ENCODE measurements at regions not wholly inside any gene's neighbourhood (a gene's known extent, or its start where the extent isn't known, plus 50 kb on each side); places are given as distances from the start of the nearest gene placed in this dataset.
"Not testable (repeated sequence)": the region's sequence is repeated elsewhere in the genome, so short reads cannot be mapped to it uniquely, and the experiment has no call there.

DNA sequence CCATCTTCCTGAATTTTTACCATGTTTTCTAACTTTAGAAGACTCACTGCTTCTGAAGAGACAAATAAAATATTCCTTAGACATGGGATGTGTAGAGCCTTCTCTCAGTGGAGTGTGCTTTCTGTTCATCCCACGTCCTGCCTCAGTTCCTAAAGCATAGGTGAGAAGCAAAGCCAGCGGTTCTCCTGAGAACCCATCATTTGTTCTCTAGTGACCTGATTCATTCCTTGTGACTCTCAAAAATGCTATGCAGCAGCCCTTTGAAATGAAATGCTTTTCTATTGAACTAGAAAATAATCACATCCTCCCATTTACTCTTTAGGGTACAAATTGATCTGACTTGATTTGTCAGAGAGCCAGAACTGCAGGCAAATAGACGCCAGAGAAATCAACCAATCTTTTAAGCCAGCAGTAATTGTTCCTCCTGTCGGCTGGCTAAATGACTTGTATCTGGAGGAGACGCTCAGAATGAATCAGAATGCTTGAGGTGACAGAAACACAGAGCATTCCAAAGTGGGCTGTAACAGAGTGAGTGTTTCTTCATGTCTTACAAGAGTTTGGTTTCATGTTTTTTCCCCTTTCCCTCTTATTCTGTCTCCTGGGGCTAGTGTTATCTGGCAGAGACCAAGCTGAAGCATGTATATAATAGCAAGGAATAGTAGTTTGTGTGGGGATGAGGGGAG, 81.3 kb upstream of the TMEM178A start:
- Histone ChIP-seq H3K4me3 (ENCODE audit: low read depth in 1 of 2, low read length in 2 of 2) (no peak overlapping the region), H3K9me3 (ENCODE audit: control insufficient read depth in 1 of 2, low read length in 2 of 2) (peaks cover 0 to 8% of the 10 kb centered on the region in 2 donors), H3K4me1 (ENCODE audit: control insufficient read depth in 1 of 2, insufficient read depth in 2 of 2, low read length in 2 of 2) (no peaks in the 10 kb centered on the region), H3K36me3 (ENCODE audit: control insufficient read depth in 1 of 2, insufficient read depth in 2 of 2, low read length in 2 of 2) (no peaks in the 10 kb centered on the region), H3K27me3 (ENCODE audit: low read depth, low read length) (no peaks in the 10 kb centered on the region), H3K27ac (ENCODE audit: low read length) (no peak overlapping the region)

DNA sequence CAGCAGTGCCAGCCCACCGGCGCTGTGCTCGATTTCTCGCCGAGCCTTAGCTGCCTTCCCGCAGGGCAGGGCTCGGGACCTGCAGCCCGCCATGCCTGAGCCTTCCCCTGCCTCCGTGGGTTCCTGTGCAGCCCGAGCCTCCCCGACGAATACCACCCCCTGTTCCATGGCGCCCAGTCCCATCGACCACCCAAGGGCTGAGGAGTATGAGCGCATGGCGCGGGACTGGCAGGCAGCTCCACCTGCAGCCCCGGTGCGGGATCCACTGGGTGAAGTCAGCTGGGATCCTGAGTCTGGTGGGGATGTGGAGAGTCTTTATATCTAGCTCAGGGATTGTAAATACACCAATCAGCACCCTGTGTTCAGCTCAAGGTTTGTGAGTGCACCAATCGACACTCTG, 80.2 kb upstream of the TMEM178A start:
- not testable (repeated sequence) for H3K27me3 ChIP-seq (ENCODE audit: low read depth, low read length); H3K36me3 ChIP-seq (ENCODE audit: control insufficient read depth in 1 of 2, insufficient read depth in 2 of 2, low read length in 2 of 2); H3K27ac ChIP-seq (ENCODE audit: low read length); H3K9me3 ChIP-seq (ENCODE audit: control insufficient read depth in 1 of 2, low read length in 2 of 2); H3K4me3 ChIP-seq (ENCODE audit: low read depth in 1 of 2, low read length in 2 of 2); H3K4me1 ChIP-seq (ENCODE audit: control insufficient read depth in 1 of 2, insufficient read depth in 2 of 2, low read length in 2 of 2)

DNA sequence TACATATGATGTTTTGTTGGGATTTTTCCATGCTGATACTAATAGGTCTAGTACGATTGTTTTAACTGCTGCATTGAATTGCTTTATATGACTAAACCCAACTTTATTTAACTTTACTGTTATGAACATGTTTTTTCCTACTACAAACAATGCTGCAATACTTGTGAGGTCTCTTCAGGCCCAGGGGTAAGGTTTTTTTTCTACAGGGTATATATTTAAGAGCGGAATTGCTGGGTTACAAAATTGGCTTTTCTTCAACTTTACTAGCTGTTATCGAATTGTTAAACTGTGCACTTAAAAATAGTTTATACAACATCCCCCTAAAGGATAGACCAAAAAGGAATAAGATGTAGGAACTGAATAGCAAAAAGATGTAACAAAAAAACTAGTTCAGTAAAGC, 78.5 kb upstream of the TMEM178A start:
- no peak overlapping the region for H3K4me3 ChIP-seq (ENCODE audit: low read depth in 1 of 2, low read length in 2 of 2)
- no peaks in the 10 kb centered on the region for H3K36me3 ChIP-seq (ENCODE audit: control insufficient read depth in 1 of 2, insufficient read depth in 2 of 2, low read length in 2 of 2)
- H3K9me3 ChIP-seq (ENCODE audit: control insufficient read depth in 1 of 2, low read length in 2 of 2): peaks cover 0 to 4% of the 10 kb centered on the region in 2 donors
- H3K27ac ChIP-seq (ENCODE audit: low read length): no peak overlapping the region
- H3K27me3 ChIP-seq (ENCODE audit: low read depth, low read length): no peaks in the 10 kb centered on the region
- H3K4me1 ChIP-seq (ENCODE audit: control insufficient read depth in 1 of 2, insufficient read depth in 2 of 2, low read length in 2 of 2): no peaks in the 10 kb centered on the region

DNA sequence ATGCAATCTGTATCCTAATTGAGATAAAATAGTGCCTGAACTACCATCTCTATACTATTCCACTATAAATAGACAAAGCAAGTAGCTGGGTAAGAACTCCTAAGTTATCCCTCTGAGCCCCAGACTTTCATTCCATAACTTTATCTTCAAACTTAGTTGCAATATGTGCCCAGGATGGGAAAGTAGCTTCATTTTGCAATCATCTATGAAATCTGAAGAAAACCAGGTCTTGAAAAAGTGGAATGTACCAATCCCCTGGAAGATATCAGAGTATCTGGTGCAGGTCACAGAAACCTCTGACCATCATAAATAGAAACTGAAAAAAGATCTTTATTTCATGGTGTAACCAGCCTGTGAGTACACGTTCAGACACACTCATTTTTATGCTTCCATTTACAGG, 78.1 kb upstream of the TMEM178A start:
- H3K9me3 ChIP-seq (ENCODE audit: control insufficient read depth in 1 of 2, low read length in 2 of 2): peaks cover 0 to 4% of the 10 kb centered on the region in 2 donors
- H3K36me3 ChIP-seq (ENCODE audit: control insufficient read depth in 1 of 2, insufficient read depth in 2 of 2, low read length in 2 of 2): no peaks in the 10 kb centered on the region

DNA sequence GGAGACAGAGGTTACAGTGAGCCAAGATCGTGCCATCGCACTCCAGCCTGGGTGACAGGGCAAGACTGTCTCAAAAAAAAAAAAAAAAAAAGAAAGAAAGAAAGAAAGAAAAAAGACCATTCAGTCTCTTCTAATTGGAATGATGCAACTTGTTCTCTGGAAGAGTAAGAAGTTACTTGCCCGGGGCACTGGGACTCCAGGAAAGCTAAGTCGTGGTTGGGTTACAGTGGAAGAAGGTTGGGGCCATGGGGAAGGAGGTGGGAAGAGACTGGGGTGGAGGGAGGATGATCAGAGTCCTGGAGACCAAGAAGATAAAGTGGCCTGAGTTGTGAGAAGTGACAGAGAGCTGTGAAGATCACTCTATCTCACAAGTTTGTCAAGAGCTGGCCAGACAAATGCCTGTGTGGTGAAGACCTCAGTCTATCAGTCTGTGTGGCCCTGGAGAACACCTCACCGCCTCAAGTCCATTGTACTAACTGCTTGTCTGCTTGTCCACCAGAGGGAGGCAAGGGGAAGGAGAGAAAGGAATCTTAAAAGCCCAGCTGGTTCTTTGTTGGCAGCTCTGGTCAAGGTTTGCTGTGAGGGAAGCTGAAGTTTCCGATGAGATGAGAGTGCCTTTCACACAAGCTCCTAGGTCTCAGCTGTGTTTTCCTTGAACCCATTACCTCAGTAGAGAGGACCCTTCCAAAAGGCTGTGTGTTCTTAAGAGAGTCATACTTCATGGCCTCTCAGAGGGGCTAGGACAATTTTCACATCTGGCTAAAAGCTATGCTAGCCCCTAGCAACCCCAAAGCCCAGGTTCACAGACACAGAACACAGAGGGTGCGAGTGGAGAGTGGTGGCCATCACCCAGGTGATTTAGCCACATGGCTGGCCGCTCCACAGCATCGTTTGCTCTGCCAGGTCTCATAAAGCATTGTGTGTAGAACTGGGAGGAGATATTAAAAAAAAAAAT, 72.0 kb upstream of the TMEM178A start:
- Histone ChIP-seq H3K27ac (ENCODE audit: low read length) (no peak overlapping the region), H3K36me3 (ENCODE audit: control insufficient read depth in 1 of 2, insufficient read depth in 2 of 2, low read length in 2 of 2) (no peaks in the 10 kb centered on the region), H3K9me3 (ENCODE audit: control insufficient read depth in 1 of 2, low read length in 2 of 2) (no peaks in the 10 kb centered on the region), H3K4me1 (ENCODE audit: control insufficient read depth in 1 of 2, insufficient read depth in 2 of 2, low read length in 2 of 2) (peaks cover 0 to 8% of the 10 kb centered on the region in 2 donors), H3K27me3 (ENCODE audit: low read depth, low read length) (no peaks in the 10 kb centered on the region), H3K4me3 (ENCODE audit: low read depth in 1 of 2, low read length in 2 of 2) (no peak overlapping the region)

More for the DNA sequence above, 78.1 kb upstream of the TMEM178A start:
- no peaks in the 10 kb centered on the region for H3K4me1 ChIP-seq (ENCODE audit: control insufficient read depth in 1 of 2, insufficient read depth in 2 of 2, low read length in 2 of 2)
- H3K4me3 ChIP-seq (ENCODE audit: low read depth in 1 of 2, low read length in 2 of 2): no peak overlapping the region
- H3K27me3 ChIP-seq (ENCODE audit: low read depth, low read length): no peaks in the 10 kb centered on the region
- H3K27ac ChIP-seq (ENCODE audit: low read length): no peak overlapping the region

DNA sequence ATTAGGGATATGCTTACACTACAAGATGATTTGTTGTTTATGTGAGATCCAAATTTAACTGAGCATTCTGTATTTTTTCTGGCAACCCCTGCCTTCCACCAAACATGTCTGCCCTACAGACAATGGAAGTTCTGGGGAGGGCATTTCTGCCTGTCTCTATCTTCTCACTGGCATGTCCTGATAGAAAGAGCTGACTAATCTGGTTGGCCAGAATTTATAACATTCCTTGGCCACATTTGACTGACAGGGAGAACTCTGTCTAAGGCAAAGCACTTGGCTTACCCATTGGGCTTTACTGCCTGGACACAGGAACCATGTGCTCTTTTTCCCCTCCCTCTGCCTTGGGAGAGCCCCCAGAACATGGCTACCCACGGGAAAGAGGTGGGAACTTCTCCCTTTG, 70.6 kb upstream of the TMEM178A start:
- H3K27me3 ChIP-seq (ENCODE audit: low read depth, low read length): no peaks in the 10 kb centered on the region
- H3K4me1 ChIP-seq (ENCODE audit: control insufficient read depth in 1 of 2, insufficient read depth in 2 of 2, low read length in 2 of 2): peaks cover 0 to 8% of the 10 kb centered on the region in 2 donors
- no peaks in the 10 kb centered on the region for H3K9me3 ChIP-seq (ENCODE audit: control insufficient read depth in 1 of 2, low read length in 2 of 2)
- no peaks in the 10 kb centered on the region for H3K36me3 ChIP-seq (ENCODE audit: control insufficient read depth in 1 of 2, insufficient read depth in 2 of 2, low read length in 2 of 2)
- no peak overlapping the region for H3K27ac ChIP-seq (ENCODE audit: low read length)
- H3K4me3 ChIP-seq (ENCODE audit: low read depth in 1 of 2, low read length in 2 of 2): no peak overlapping the region

DNA sequence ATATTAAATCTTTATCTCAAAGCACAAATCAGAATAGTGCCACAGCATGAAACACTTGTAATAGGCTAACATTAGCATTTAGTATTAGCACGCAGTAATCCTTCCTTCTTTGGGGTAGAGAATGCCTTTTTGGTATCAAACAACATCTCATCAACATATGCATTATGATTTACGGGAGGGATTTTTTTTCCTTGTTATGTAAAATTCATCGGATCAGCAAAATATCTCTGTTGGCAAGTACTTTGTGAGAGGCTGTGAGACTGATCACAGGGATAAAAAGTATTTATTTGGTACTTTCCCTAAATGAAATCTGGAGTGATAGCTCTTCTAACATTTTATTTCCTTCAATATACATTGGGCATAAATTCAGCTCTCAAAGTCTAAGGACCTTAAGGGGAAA, 68.4 kb upstream of the TMEM178A start:
- no peaks in the 10 kb centered on the region for H3K9me3 ChIP-seq (ENCODE audit: control insufficient read depth in 1 of 2, low read length in 2 of 2)
- H3K4me1 ChIP-seq (ENCODE audit: control insufficient read depth in 1 of 2, insufficient read depth in 2 of 2, low read length in 2 of 2): peaks cover 0 to 8% of the 10 kb centered on the region in 2 donors
- H3K27ac ChIP-seq (ENCODE audit: low read length): no peak overlapping the region
- H3K4me3 ChIP-seq (ENCODE audit: low read depth in 1 of 2, low read length in 2 of 2): no peak overlapping the region
- H3K27me3 ChIP-seq (ENCODE audit: low read depth, low read length): no peaks in the 10 kb centered on the region
- H3K36me3 ChIP-seq (ENCODE audit: control insufficient read depth in 1 of 2, insufficient read depth in 2 of 2, low read length in 2 of 2): no peaks in the 10 kb centered on the region

DNA sequence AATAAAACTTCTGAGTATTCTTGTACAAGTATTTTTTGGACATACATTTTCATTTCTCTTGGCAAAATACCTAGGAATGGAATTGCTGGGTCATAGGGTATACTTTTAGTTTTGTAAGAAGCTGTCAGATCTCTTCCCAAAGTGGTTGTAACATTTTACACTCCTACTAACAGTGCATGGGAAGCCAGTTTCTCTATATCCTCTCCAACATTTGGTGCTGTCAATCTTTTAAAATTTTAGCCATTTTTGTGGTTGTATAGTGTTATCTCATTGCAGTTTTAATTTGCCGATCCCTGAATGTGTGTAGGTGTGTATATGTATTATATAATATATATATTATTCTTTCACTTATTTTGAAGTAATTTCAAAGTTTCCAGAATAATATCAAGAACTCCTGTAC, 63.1 kb upstream of the TMEM178A start:
- Histone ChIP-seq H3K4me3 (ENCODE audit: low read depth in 1 of 2, low read length in 2 of 2) (no peak overlapping the region), H3K27ac (ENCODE audit: low read length) (no peak overlapping the region), H3K9me3 (ENCODE audit: control insufficient read depth in 1 of 2, low read length in 2 of 2) (no peaks in the 10 kb centered on the region), H3K36me3 (ENCODE audit: control insufficient read depth in 1 of 2, insufficient read depth in 2 of 2, low read length in 2 of 2) (no peaks in the 10 kb centered on the region), H3K4me1 (ENCODE audit: control insufficient read depth in 1 of 2, insufficient read depth in 2 of 2, low read length in 2 of 2) (no peaks in the 10 kb centered on the region), H3K27me3 (ENCODE audit: low read depth, low read length) (no peaks in the 10 kb centered on the region)

DNA sequence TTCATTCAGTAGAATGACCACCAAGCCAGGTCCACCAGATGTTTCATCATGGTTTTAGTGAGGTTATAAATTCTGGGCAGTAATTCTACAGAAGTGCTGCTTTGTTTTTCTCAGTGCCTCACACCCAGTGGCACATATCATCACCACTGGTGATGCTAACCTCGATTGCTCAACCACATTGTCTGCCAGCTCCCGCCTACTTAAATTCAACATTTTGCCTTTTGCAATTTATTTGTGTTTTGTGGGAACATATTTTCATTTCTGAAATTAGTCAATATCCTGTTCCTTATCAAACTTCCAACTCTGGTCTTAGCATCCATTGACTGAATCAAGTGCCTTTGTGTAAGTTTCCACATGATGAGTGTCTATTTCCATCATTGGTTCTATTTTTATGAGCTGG, 62.3 kb upstream of the TMEM178A start:
- no peaks in the 10 kb centered on the region for H3K36me3 ChIP-seq (ENCODE audit: control insufficient read depth in 1 of 2, insufficient read depth in 2 of 2, low read length in 2 of 2)
- H3K4me3 ChIP-seq (ENCODE audit: low read depth in 1 of 2, low read length in 2 of 2): no peak overlapping the region
- H3K4me1 ChIP-seq (ENCODE audit: control insufficient read depth in 1 of 2, insufficient read depth in 2 of 2, low read length in 2 of 2): peaks cover 0 to 5% of the 10 kb centered on the region in 2 donors
- H3K9me3 ChIP-seq (ENCODE audit: control insufficient read depth in 1 of 2, low read length in 2 of 2): no peaks in the 10 kb centered on the region
- H3K27ac ChIP-seq (ENCODE audit: low read length): no peak overlapping the region
- no peaks in the 10 kb centered on the region for H3K27me3 ChIP-seq (ENCODE audit: low read depth, low read length)

DNA sequence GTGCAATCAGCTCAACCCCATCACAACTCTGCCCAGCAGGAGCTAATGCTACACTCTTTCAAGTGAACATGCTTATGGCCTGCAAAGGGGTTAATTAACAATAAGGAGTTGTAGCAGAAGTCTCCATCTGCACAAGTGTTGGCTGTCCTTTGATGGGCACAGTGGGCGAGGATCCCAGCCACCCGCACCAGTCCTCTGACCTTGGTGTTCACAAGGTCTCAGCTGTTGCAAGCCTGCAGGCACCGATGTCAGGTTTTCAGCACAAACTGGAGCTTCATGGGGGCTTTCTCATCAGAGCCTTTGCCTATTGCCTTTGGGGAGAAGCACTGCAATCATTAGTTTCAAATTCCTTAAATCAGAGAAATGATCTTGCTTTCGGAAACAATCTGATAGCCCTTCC, 60.9 kb upstream of the TMEM178A start:
- Histone ChIP-seq H3K4me3 (ENCODE audit: low read depth in 1 of 2, low read length in 2 of 2) (no peak overlapping the region), H3K36me3 (ENCODE audit: control insufficient read depth in 1 of 2, insufficient read depth in 2 of 2, low read length in 2 of 2) (no peaks in the 10 kb centered on the region), H3K27ac (ENCODE audit: low read length) (no peak overlapping the region), H3K9me3 (ENCODE audit: control insufficient read depth in 1 of 2, low read length in 2 of 2) (no peaks in the 10 kb centered on the region), H3K4me1 (ENCODE audit: control insufficient read depth in 1 of 2, insufficient read depth in 2 of 2, low read length in 2 of 2) (peaks cover 0 to 15% of the 10 kb centered on the region in 2 donors), H3K27me3 (ENCODE audit: low read depth, low read length) (no peaks in the 10 kb centered on the region)

DNA sequence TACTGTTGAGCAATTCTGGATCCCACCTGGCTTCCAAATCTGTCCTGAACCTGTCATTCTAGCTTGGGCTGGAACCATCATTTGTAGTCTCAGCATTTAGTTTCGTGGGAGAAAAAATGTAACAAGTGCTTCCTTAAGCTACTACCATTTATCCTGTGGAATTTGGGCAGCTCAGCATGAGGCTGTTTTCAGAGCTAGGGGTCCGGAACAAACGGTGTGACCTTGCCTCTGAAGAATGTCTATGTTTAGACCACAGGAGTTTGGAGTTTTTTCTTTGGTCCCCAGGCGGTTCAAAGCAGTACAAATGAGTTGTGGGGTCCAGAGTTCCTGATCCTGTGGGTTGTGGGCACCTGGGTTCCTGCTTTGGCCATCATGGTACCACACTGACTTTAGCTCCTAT, 59.1 kb upstream of the TMEM178A start:
- H3K4me3 ChIP-seq (ENCODE audit: low read depth in 1 of 2, low read length in 2 of 2): no peak overlapping the region
- H3K9me3 ChIP-seq (ENCODE audit: control insufficient read depth in 1 of 2, low read length in 2 of 2): no peaks in the 10 kb centered on the region
- H3K27ac ChIP-seq (ENCODE audit: low read length): no peak overlapping the region
- H3K27me3 ChIP-seq (ENCODE audit: low read depth, low read length): no peaks in the 10 kb centered on the region
- H3K4me1 ChIP-seq (ENCODE audit: control insufficient read depth in 1 of 2, insufficient read depth in 2 of 2, low read length in 2 of 2): peaks cover 0 to 15% of the 10 kb centered on the region in 2 donors
- no peaks in the 10 kb centered on the region for H3K36me3 ChIP-seq (ENCODE audit: control insufficient read depth in 1 of 2, insufficient read depth in 2 of 2, low read length in 2 of 2)

Data from muscle layer of duodenum (tissue), 2 donors.